ENCODE measurements at regions not wholly inside any gene's neighbourhood (a gene's known extent, or its start where the extent isn't known, plus 50 kb on each side); places are given as distances from the start of the nearest gene placed in this dataset.
"Not testable (repeated sequence)": the region's sequence is repeated elsewhere in the genome, so short reads cannot be mapped to it uniquely, and the experiment has no call there.

DNA sequence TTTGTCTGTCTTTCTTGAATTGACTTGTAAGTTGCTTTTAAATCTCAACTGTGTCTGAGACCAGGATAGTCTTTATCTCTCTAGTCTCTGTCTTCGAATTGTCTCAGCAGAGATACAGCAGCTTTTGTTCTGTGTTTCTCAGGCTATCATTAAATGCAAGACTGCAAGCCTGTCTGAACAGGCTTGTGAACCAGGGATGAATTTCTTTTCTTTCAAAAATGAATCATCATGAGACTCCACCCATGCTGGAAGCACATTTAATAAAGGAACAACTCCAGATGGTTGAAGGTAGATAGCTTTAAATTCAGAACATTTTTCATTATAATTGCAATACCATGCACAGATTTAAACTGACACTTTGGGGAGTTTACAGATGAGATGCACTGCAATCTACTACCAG, 155.9 kb downstream of the SEC23IP start:
- no peak for DNase-seq (ENCODE audit: low spot score)

DNA sequence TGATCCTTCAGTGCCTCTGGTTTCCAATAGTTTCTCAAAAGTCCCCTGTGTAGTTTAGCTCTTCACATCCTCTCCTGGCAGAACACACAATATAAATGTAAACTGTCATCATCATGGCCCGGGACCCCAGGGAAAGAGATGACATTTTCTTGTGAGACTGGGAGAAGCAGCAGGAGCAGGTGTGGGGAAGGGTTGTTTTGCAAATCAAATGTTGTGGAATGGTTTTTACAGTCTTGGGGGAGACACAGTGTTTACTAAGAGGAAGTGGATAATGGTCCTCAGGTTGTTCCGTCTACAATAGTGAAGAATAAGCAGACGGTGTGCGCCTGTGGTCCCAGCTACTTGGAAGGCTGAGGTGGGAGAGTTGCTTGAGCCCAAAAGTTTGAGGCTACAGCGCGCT, 159.1 kb downstream of the SEC23IP start:
- DNase-seq (ENCODE audit: low spot score): no peak

DNA sequence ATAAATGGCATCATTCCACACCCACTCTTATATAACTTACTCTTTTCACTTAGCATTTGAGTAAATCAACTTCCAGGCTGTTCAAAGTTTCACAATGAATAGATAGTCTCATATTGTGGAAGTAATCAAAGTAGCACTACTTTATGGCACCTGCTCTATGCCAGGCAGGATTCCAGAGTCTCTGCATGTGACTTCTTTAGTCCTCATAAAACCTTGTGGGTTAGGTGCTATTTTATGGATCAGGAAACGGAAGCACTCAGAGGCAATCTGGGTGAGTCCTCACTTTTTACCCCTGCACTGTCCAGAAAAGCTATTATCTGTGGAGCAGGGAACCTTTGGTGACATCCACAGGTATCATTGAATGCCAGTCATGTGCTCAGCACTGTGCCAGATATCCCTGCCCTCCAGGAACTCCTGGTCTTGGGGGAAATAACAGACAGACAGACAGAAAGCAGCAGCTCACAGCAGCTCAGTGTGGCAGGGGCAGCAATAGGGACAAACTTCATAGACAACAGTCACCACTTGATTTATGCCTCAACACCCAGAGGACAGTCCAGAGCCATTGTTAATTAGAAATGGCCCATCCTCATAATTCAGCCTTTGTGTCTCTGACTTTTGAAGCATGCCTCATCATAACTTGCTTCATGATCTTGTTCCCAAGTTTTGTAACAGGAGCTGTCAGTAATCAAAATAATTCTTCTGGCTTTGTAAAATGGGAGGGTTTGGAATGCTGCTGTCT, 160.6 kb downstream of the SEC23IP start:
- DNase-seq (ENCODE audit: low spot score): no peak

DNA sequence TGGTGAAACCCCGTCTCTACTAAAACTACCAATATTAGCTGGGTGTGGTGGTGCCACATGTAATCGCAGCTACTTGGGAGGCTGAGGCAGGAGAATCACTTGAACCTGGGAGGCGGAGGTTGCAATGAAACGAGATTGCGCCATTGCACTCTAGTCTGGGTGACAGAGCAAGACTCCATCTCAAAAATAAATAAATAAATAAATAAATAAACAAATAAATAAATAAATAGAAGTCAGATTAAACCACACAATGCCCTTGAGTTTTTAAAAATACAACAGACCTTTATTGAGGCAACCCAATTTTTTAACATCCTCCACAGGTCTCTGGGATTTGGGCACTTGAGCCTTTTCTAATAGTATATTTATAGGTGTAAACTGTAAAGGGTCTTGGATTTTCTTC, 167.3 kb downstream of the SEC23IP start:
- DNase-seq (ENCODE audit: low spot score): not testable (repeated sequence)

DNA sequence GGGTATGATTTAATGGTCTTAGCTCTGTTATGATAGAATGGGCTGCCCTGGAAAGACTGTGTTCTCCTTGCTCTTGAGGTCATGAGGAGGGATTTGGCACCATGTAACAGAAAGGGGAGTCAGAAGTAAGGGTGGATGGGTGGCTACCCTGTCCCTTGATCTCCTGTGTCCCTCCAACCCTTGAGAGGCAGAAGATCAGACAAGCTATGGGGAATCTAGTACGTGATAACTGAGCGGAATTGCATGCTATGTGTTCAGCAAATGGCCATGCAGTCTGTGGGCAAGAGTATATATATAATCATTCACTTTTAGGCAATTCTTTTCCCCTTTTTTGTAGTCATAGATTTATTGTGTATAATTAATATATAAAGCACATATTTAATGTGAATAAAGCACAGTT, 174.9 kb downstream of the SEC23IP start:
- DNase-seq (ENCODE audit: low spot score): no peak

DNA sequence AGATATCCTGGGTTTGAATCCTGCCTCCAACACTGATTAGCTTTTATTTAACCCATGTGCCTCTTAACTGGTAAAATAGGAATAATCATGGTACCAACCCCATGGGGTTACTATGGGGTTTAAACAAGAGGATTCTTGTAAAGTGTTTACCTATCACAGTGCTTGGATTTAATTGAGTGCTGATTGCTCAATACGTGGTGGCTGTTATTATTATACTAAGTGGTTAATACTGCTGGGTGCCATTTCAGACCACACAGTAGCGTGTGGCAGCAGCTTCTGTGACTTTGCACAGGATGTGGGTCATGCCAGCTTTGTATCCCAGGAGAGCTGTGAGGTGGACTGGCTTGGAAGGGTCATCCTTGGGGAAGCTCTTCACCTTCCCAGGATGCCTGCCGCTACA, 177.2 kb downstream of the SEC23IP start:
- DNase-seq (ENCODE audit: low spot score): no peak

DNA sequence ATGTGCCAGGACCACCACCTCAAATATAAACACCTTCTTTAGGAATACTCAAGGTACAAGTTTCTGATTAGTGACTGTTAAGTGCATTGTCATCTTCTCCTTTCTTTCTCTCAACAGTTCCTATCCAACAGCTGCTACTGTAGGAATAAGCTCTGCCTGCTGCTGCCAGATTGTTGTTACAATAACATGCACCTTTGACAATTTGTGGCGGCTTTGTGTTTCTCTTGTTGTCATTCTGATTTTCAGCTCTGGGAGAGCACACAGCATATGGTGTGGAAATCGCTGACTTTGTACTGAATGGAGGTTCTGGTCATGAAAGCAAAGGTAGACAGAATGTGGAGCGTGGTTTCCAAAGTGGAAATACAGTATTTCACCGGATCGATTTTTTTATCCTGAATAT, 182.8 kb downstream of the SEC23IP start:
- no peak for DNase-seq (ENCODE audit: low spot score)

DNA sequence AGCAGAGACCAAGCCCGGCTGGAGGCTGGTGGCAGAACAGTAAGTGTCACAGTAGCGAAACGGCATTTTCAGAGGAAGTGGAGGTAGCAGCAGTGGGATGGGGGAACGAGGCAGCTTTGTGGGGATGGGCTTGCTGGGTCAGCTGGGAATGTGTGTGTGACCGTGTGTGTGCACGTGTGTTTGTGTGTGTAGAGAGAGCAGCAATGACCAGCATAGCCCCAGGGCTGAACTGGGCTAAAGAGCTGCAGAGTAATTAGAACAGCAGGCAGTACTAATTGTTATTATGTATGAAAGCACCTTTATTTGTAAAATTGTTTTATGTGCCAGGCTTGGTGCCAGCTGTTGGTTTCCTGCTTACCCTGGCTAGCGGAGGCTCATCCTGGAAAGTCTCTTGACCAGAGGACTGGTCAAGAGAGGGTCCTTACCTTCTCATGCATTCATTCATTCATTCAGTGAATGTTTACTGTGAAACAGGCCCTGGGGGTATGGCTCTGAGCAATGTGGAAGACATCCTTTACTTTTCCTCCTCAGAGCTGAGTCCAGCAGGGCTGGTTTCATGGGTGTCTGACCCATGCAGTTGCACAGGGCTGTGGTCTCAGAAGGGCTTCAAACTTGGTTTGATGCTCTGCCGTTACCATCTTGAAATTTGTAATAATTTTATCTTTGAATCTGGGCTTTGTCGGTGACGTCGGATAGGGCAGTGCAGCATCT, 184.6 kb downstream of the SEC23IP start:
- no peak for DNase-seq (ENCODE audit: low spot score)

DNA sequence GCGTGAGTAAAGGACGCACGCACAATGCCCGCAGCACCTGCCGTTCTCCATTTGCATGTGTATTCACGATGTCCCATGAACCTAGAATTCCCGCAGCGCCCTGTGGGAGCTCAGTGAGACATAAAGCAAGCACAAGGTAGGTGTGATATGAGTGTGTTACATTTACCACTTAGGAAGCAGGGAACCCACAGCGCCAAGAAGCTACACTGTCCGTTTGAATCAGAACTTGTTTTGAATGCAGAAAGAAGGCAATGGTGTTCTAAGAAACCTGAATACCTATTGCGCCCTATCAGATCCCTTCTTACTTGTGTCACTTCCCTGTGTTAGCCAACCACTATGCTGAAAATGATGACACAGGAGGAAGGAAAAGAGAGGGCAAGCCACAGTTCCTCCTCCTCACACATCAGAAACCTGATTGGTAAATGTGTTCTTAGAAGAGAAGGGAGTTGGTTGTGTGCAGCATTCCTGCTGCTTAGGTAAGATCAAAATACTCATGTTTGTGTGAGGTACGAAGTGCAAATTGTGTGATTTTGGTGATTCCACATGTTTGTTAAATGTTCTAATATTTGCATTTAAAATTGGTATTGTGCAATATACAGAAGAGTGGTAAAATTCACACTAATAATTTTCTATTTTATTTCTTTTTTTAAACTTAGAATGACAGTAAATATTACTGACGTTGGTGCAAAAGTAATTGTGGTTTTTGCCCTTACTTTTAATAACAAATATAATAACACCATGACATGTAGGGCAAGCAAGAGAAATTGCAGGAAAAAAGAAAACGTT, 185.4 kb downstream of the SEC23IP start:
- DNase-seq (ENCODE audit: low spot score): no peak

DNA sequence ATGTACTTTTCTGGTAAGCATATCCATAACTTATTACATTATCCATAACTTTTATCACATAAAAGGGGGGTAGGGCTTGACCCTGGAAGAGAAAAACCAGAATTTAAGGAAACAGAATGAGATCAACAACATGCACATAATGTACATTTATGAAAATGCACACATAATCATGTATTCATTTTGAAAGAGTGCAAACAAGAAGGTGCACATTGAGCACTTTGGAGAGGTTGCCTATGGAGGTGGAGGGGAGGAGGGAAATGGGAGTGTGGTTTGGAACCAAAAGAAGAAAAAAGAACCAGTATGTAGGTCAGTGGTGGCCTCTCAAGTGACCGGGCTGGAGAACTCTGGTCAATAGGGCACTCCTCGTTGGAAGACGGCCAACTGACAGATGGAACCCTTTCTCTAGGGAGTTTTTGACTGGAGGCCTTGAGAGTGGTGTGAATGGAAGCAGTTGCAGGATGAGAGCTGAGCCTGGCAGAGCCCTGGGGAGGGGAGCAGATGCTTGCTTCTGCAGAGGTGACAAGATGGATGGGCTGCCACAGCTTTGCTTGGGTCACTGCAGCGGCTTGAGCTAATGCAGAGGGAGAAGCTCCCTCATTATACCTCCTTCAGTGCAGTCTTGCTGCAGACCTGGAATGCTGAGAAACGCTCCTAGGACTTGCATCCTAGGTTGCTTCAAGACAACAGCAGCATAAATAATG, 192.7 kb downstream of the SEC23IP start:
- DNase-seq (ENCODE audit: low spot score): no peak

DNA sequence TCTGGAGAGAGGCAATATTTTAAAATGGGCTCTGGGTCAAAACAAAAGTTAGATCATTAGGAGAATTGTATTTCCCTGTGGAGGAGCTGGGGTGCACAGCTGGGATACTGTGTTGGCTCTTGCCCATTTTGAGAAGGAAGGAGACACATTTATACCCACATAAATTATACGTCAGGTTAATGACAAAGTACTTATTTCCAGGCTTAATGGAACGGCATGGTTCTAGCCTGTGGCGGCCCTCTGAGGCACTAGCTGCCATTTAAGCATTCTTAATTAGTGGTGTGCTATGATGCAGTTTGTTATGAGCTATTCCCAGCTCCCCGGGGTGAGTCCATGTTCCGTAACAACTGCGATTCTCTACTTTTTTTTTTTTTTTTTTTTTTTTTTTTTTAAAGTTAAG, 193.5 kb downstream of the SEC23IP start:
- no peak for DNase-seq (ENCODE audit: low spot score)

DNA sequence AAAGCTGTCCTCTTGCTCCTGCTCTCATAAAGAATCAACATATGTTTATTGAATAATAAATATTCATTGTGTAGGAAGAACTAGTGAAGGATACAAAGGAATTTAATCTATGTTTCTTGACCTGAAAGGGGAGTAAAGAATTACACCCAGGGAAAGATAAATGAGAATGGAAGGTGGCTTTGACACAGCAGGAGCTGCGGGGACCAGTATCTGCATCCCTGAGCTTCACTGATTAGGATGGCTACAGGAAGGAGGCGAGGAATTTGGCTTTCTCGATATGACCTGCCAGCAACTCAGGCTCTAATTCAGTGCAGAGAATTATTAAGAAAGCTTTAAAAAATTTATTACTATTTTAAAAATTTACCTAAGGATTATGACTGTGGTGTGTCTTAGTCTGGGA, 194.6 kb downstream of the SEC23IP start:
- no peak for DNase-seq (ENCODE audit: low spot score)

DNA sequence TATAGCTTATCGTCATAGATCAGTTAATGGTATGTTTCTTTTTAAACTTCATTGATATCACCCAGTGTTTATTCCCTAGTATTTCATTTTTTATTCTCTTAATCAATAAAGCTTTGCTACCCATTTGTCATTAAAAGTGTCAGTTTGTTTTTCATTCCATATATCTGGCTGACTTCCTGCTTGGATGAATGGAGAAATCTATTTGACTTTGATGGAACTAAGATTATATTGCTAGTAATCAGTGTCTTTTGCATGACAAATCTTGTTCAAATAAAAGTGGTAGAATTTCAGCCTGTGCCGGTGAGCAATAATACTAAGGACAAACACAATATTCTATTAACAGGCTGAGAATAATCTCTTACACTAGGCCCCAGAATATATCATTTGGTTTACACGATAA, 203.3 kb downstream of the SEC23IP start:
- DNase-seq (ENCODE audit: low spot score): no peak

DNA sequence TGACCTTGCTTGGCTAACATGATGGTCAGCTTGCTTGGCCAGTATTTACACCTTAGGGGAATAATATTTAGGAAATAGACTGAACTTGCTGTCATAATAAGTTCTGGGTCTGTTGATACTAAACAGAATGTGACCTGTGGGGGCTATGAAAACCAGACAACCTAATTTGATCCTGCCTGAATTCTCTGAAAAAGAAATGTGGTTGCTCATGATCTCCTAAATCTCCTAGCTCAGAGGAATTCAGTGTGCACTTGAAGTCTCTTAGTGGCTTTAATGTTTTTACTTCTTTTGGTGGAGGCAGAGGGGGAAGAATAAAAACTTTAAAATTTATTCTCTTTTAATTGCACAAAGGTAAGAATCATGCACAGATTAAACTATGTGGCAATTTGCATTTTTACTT, 205.2 kb downstream of the SEC23IP start:
- DNase-seq (ENCODE audit: low spot score): no peak

DNA sequence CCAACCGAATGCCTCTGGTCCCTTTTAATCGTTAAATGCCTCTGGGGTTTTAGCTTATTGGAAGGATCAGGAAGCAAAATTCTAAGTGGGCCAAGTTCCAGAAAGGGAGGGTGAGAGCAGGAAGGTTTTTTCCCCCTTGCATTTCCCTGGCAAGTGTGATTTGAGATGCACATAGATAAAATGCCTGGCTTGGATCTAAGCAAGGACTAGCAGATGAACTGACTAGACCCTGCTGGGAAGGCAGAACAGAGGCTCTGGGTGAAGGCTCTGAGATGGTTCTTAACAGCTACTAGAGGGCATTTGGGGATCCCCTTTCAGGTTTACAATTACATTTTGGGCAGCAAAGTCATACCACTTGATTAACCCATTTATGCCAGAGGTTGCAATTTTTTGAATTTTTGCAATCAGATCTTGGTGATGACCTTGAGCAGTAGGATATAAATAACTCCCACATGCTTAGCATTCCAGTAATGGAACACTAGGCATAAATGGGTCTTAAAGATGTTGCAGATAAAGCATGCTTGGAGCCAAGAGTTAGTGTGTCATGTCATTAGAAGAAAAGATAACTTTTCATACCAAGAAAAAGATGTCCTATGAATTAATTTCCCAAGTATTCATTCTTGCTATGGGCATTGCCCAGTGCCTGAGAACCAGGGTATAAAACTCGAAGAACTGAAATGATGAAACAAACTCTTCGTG, 205.9 kb downstream of the SEC23IP start:
- DNase-seq (ENCODE audit: low spot score): no peak

DNA sequence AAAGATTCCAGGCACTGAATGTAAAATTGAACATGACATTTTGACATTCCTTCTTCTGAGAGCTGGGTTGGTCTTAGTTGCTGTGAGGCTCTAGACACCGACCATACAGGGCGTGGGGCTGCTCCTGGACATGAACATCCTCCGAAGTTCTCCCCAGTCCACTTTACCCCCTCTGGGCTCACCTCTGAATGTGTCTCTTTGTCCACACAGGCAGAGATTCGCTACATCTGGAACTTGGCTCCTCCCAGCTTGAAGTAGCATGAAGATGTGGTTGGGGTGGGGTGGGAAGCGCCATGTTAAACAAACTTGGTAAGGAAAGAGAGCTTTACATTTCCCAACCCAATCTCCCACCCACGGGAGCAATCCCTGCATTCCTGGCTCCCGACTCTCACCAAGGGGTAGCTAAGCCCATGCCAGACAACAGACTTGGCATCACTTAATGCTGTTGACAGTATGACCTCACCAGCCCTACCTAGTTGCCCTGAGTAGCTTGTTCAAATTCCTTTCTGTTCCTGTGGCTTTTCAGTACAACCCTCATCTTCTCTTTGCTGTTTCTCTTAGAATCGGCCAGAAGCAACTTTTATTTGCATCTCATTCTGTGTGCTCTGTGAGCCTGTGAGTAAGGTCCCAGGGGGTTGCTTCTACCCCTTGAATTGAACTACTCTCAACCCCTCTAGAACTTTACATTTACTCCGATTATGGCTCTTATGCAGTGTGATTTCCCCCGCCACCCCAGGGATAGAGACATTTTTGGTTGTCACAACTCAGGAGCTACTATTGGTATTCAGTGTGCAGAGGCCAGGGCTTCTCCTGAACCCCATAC, 211.4 kb downstream of the SEC23IP start:
- no peak for DNase-seq (ENCODE audit: low spot score)

DNA sequence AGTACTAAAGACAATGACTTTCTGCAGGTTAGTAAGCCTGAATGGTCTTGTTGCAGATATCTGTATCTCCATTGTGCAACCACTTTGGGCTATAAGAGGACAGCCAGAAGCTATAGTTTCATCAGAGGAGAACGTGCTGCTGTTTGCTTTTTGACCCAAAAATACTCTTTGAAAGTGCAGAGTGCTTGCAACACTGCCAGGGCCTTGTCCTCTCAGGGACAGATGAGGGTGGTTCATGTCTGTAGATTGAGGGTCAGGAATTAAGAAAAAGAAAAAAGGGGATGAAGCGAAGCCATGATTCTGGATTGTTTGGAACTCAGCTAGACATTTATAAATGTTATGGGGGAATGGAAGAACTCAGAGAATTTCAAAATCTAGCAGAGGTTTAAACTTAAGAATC, 212.5 kb downstream of the SEC23IP start:
- DNase-seq (ENCODE audit: low spot score): no peak

DNA sequence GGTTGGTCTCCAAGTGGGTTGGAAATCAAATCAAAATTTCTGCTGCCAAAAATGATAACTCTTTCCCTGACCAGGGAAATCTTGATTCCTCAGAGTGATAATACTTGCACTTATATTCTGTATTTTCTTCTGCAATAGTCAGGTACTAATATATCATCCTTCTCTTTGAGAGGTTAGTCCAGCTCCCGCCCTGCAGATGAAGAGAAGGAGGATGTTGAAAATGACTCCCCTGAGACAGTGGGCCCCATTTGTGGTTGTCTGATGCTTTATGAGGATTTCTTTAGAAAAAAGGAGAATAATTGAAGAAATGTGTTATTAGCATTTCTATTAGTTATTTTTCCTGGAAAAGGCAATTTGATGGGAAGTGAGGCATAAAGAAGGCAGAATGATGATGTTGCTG, 213.0 kb downstream of the SEC23IP start:
- DNase-seq (ENCODE audit: low spot score): no peak

DNA sequence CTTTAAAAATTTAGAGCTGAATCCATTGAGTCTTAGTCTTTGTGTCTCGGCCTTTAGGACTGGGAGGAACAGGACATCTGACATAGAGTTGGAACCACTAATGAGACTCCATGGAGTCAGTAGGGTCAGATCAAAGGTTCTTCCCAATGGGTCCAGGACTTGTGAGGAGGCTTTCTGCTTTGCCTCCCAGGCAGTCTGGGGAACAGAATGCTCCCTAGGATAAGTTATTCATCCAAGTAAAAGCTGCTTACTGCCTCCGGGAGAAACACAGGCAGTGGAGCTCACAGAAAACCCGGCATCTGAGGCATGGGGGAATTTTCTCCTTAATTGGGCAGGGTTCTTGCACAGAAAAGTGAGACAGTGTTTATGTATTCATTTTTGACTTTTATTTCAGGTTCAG, 216.4 kb downstream of the SEC23IP start:
- no peak for DNase-seq (ENCODE audit: low spot score)

DNA sequence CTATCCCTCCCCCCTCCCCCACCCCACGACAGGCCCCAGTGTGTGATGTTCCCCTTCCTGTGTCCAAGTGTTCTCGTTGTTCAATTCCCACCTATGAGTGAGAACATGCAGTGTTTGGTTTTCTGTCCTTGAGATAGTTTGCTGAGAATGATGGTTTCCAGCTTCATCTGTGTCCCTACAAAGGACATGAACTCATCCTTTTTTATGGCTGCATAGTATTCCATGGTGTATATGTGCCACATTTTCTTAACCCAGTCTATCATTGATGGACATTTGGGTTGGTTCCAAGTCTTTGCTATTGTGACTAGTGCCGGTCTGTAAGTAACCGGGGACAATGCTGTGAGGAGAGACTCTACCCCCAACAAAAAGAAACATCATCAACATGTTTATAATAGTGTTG, 217.2 kb downstream of the SEC23IP start:
- not testable (repeated sequence) for DNase-seq (ENCODE audit: low spot score)

DNA sequence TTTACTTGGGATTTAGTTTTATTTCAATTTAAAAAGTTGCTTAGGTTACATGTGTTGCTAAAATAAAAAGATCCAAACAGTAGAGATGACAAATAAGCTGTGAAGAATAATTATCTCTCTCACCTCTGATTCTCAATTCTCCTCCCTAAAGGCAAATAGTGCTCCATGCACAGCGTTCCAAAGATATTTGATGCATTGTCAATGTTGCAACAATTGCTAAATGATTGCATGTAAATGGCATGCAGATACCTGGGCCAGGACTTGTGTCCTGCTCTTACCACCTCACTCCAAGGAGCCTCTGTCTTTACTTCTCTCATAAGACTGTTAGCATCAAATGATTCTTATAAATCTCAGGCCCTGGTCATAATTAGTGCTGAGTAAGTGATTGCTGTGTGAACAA, 217.7 kb downstream of the SEC23IP start:
- no peak for DNase-seq (ENCODE audit: low spot score)

All from GM03348 (cell line).